Choroid plexus epithelial cell (primary cell): ENCODE measurements at regions not wholly inside any gene's neighbourhood (a gene's known extent, or its start where the extent isn't known, plus 50 kb on each side); places are given as distances from the start of the nearest gene placed in this dataset.

ENCODE experiments used
- DNase-seq: peaks from one replicate; pipeline ENCODE4 v3.0.0-alpha.2; 2010; ENCODE audit warnings: low read depth
- H3K4me3 ChIP-seq: 2 replicates; pipeline ENCODE4 v1.5.1; 2011; ENCODE audit warnings: low read depth, mild to moderate bottlenecking, control low read depth, low read length, moderate library complexity
- TF ChIP-seq, protein P1 (sequence below): conservative IDR thresholded peaks from 2 replicates; pipeline ENCODE4 v1.5.1; 2011; ENCODE audit warnings: low read depth, mild to moderate bottlenecking, control low read depth, inconsistent platforms, low read length, moderate library complexity

DNA sequence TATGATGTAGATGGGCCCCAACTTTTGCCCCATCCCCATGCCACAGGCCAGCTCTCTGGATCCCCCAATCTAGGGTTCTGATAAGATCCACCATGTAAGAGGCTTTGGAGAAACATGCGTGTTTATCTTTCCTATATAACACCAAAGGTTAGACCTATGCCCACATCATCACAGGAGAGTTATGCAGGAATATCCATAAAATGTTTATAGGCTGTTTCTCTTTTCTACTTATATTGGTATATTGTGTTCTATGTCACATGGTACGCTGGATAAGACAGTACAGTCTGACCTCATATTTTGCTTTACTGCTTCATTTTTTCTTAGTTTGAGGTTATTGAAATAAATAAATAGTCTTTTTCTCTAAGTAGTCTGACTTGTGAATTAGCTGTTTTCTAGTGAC, 1013.9 kb upstream of the GYPC start:
- no peak for DNase-seq
- TF ChIP-seq, protein P1, sequence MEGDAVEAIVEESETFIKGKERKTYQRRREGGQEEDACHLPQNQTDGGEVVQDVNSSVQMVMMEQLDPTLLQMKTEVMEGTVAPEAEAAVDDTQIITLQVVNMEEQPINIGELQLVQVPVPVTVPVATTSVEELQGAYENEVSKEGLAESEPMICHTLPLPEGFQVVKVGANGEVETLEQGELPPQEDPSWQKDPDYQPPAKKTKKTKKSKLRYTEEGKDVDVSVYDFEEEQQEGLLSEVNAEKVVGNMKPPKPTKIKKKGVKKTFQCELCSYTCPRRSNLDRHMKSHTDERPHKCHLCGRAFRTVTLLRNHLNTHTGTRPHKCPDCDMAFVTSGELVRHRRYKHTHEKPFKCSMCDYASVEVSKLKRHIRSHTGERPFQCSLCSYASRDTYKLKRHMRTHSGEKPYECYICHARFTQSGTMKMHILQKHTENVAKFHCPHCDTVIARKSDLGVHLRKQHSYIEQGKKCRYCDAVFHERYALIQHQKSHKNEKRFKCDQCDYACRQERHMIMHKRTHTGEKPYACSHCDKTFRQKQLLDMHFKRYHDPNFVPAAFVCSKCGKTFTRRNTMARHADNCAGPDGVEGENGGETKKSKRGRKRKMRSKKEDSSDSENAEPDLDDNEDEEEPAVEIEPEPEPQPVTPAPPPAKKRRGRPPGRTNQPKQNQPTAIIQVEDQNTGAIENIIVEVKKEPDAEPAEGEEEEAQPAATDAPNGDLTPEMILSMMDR, result no peak
- H3K4me3 ChIP-seq, result no peak overlapping the region

GRCh38 chr2:125643128-125643527, 1012.8 kb upstream of the GYPC start:
- TF ChIP-seq, protein P1, result no peak
- no peak for DNase-seq
- H3K4me3 ChIP-seq, result no peak overlapping the region

DNA sequence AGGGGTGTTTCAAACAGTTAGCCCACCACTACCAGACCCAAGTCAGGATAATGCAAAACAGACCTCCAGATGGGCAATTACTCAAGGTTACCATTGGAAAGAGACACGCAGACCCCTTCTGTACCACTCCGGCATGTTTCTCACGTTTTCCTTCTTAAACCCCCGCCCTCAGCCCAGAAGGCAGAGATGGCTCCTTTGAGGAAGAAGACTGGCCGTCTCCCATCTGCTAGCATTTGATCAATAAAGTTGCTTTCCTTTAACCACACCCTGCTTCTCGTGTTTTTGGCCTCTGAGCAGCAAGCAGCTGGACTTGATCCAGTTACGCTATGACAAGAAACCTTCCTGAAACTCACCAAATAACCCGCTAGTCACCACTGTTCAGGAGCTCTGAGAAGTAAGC, 1012.4 kb upstream of the GYPC start:
- DNase-seq, result no peak
- TF ChIP-seq, protein P1, result no peak
- no peak overlapping the region for H3K4me3 ChIP-seq

- H3K4me3 ChIP-seq, result no peak overlapping the region
- DNase-seq, result no peak
- TF ChIP-seq, protein P1, result no peak
Observed at GRCh38 chr2:125644257-125644656, 1011.7 kb upstream of the GYPC start.

GRCh38 chr2:125652280-125652679, 1003.7 kb upstream of the GYPC start:
- TF ChIP-seq, protein P1, result no peak
- H3K4me3 ChIP-seq, result no peak overlapping the region
- no peak for DNase-seq

GRCh38 chr2:125654226-125654625, 1001.7 kb upstream of the GYPC start:
- TF ChIP-seq, protein P1, result no peak
- no peak overlapping the region for H3K4me3 ChIP-seq
- no peak for DNase-seq

DNA sequence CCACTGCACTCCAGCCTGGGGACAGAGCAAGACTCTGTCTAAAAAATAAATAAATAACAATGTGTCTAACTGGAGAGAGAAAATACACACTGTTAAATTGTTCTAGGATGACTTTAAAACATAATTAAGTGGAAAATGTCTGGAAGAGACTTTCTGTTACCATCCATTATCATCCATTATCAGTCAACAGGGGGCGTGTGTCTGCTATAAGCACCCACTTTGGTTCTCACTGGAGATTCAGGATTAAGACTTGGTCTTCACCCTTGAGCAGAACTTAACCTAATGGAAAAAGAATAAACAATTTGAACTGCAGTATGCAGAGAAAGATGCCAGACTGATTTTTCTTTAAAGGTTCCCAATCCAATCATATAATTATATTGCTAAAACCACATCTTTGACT, 999.8 kb upstream of the GYPC start:
- H3K4me3 ChIP-seq, result no peak overlapping the region
- TF ChIP-seq, protein P1, result no peak
- no peak for DNase-seq
